ENCODE measurements at regions not wholly inside any gene's neighbourhood (a gene's known extent, or its start where the extent isn't known, plus 50 kb on each side); places are given as distances from the start of the nearest gene placed in this dataset.

DNA sequence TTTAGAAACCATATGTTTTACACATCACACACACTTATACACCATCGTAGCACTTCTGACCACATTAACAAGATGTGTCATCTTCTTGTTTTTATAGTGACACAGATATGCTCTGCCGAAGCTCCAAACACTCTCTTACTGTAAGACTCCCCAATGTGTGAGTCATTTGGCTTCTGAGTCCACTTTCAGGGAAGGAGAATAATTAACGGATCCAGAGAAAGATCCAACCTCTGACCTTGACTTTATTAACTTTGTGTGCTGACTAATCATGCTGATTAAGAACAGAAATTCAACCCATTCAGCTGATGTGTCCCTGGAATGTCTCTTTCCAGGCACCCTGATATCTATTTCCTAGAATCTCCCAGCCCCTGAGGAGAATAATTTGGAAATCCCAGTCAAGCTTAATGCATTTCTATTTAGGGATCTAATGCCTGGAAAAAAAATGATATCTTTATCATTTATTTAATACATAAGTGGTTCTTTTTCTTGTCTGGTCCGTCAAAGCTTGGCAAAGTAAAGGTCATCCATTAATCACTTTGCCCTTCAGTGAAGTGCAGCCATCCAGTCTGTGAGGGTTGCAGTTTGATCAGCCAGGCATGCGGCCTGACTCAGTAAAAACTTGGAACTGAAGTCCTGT lies 615.8 kb upstream of the SYT4 start:
- Histone ChIP-seq H2AFZ (ENCODE audit: low read depth, low read length, severe bottlenecking) (no peak overlapping the region), H3K4me3 (ENCODE audit: insufficient read depth, low read length, poor library complexity, severe bottlenecking) (no peak overlapping the region), H3K9ac (ENCODE audit: low read length) (no peak overlapping the region), H3F3A (ENCODE audit: insufficient read depth) (no peaks in the 10 kb centered on the region), H3K9me3 (ENCODE audit: insufficient read depth, low read length) (no peaks in the 10 kb centered on the region), H3K36me3 (ENCODE audit: low read length) (no peaks in the 10 kb centered on the region), H4K20me1 (ENCODE audit: low read depth, low read length) (no peaks in the 10 kb centered on the region), H3K27me3 (ENCODE audit: low read length) (no peaks in the 10 kb centered on the region), H3K79me2 (ENCODE audit: insufficient read depth, low read length) (no peaks in the 10 kb centered on the region), H3K4me2 (ENCODE audit: low read depth, low read length, poor library complexity, severe bottlenecking) (no peak overlapping the region), H3K27ac (ENCODE audit: low read depth, low read length) (no peak overlapping the region), H3K9me2 (replicated peaks; ENCODE audit: insufficient read depth, low read length) (no peaks in the 10 kb centered on the region)
- TF ChIP-seq, protein P1, sequence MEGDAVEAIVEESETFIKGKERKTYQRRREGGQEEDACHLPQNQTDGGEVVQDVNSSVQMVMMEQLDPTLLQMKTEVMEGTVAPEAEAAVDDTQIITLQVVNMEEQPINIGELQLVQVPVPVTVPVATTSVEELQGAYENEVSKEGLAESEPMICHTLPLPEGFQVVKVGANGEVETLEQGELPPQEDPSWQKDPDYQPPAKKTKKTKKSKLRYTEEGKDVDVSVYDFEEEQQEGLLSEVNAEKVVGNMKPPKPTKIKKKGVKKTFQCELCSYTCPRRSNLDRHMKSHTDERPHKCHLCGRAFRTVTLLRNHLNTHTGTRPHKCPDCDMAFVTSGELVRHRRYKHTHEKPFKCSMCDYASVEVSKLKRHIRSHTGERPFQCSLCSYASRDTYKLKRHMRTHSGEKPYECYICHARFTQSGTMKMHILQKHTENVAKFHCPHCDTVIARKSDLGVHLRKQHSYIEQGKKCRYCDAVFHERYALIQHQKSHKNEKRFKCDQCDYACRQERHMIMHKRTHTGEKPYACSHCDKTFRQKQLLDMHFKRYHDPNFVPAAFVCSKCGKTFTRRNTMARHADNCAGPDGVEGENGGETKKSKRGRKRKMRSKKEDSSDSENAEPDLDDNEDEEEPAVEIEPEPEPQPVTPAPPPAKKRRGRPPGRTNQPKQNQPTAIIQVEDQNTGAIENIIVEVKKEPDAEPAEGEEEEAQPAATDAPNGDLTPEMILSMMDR (IDR thresholded peaks at IDR 0.05; ENCODE audit: insufficient read depth, low read length, poor library complexity, severe bottlenecking) = no peak
- no peak for TF ChIP-seq EZH2phosphoT487 (conservative IDR thresholded peaks at IDR 0.05; ENCODE audit: low read length)

DNA sequence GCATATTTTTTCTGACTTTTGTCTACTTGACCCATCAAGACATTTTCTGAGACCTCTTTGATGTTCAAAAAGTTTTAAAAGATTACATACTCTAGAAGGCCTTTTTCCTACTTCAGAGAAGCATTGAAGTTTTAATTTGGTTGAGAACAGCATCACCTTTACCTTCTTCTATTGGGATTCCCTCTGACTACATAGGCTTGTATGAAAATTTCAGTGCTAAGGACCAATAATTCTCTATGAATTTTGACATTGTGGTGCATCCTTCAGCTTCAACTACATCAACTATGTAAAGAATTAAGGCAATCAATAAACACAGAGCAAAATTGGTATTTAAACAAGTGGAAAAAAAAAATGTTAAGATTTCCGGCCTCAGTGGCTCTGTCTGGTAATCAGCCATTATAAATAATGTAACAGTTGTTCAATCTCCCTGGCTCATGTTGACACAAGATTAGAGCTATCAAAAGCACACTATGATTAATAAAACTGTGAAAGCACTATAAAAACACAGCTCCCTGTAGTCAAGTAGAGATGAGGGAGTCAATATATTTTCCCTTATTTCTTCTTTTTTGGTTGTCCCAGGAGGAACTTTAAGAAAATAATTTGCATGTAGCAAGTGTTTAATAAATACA lies 627.0 kb upstream of the SYT4 start:
- Histone ChIP-seq H3F3A (ENCODE audit: insufficient read depth) (no peaks in the 10 kb centered on the region), H3K4me2 (ENCODE audit: low read depth, low read length, poor library complexity, severe bottlenecking) (no peak overlapping the region), H3K9me3 (ENCODE audit: insufficient read depth, low read length) (no peaks in the 10 kb centered on the region), H3K27ac (ENCODE audit: low read depth, low read length) (no peak overlapping the region), H3K27me3 (ENCODE audit: low read length) (no peaks in the 10 kb centered on the region), H4K20me1 (ENCODE audit: low read depth, low read length) (no peaks in the 10 kb centered on the region), H3K4me3 (ENCODE audit: insufficient read depth, low read length, poor library complexity, severe bottlenecking) (no peak overlapping the region), H3K79me2 (ENCODE audit: insufficient read depth, low read length) (no peaks in the 10 kb centered on the region), H3K9me2 (replicated peaks; ENCODE audit: insufficient read depth, low read length) (no peaks in the 10 kb centered on the region; the same call in 1 of the 2 replicates), H3K36me3 (ENCODE audit: low read length) (no peaks in the 10 kb centered on the region), H2AFZ (ENCODE audit: low read depth, low read length, severe bottlenecking) (no peak overlapping the region), H3K9ac (ENCODE audit: low read length) (no peak overlapping the region)
- TF ChIP-seq, protein P1 (IDR thresholded peaks at IDR 0.05; ENCODE audit: insufficient read depth, low read length, poor library complexity, severe bottlenecking) = no peak
- no peak for TF ChIP-seq EZH2phosphoT487 (conservative IDR thresholded peaks at IDR 0.05; ENCODE audit: low read length)

DNA sequence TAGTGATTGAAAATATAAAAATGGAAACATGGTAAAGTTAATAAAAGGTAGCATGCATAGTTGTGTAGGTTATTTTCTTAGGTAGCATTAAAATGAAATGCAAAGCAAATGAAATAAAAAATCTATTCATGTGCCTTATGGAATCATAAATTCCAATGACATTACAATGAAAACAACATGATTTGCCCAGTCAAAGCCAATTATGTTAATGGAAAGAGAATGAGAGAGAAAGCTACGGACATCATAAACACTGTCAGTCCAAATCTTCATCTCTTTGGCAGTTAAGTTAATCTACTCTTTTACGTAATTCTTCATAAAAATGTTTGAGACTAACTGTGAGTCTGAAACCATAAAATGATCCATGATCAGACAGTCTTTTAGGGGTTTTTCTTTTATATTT lies 636.7 kb upstream of the SYT4 start:
- Histone ChIP-seq H3K4me3 (ENCODE audit: insufficient read depth, low read length, poor library complexity, severe bottlenecking) (no peak overlapping the region), H3K4me2 (ENCODE audit: low read depth, low read length, poor library complexity, severe bottlenecking) (no peak overlapping the region), H3K9me2 (replicated peaks; ENCODE audit: insufficient read depth, low read length) (no peaks in the 10 kb centered on the region), H2AFZ (ENCODE audit: low read depth, low read length, severe bottlenecking) (no peak overlapping the region), H3K27me3 (ENCODE audit: low read length) (no peaks in the 10 kb centered on the region), H4K20me1 (ENCODE audit: low read depth, low read length) (no peaks in the 10 kb centered on the region), H3K9ac (ENCODE audit: low read length) (no peak overlapping the region), H3K79me2 (ENCODE audit: insufficient read depth, low read length) (no peaks in the 10 kb centered on the region), H3K27ac (ENCODE audit: low read depth, low read length) (no peak overlapping the region), H3K36me3 (ENCODE audit: low read length) (no peaks in the 10 kb centered on the region), H3K9me3 (ENCODE audit: insufficient read depth, low read length) (no peaks in the 10 kb centered on the region), H3F3A (ENCODE audit: insufficient read depth) (no peaks in the 10 kb centered on the region)
- TF ChIP-seq EZH2phosphoT487 (conservative IDR thresholded peaks at IDR 0.05; ENCODE audit: low read length) = no peak
- TF ChIP-seq, protein P1 (IDR thresholded peaks at IDR 0.05; ENCODE audit: insufficient read depth, low read length, poor library complexity, severe bottlenecking) = no peak

All from SU-DHL-6 (cell line).